Putamen (tissue), 1 donor: ENCODE measurements at regions not wholly inside any gene's neighbourhood (a gene's known extent, or its start where the extent isn't known, plus 50 kb on each side); places are given as distances from the start of the nearest gene placed in this dataset.

Experiments
- DNase-seq: peaks from one replicate; pipeline ENCODE4 v3.0.0-alpha.2; 2016; ENCODE audit warnings: low spot score

DNA sequence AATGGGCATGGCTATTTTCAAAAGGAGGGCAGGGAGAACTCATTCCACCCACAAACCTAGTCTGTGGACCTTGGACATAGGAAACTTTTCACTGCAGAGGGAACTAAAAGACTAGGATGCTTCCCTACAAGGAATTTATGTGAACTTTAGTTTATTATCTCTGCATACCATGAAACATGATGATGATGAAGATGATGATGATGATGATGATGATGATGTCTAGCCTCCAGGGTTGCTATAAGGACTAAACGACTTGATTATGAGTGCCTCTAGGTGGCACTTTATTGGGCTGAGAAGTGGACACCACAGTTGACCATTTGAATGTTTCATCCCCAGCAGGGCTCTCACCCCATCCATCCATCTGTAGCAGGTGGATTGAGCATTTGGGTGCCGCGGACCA lies 260.0 kb upstream of the TCF4 start:
- DNase-seq = no peak

DNA sequence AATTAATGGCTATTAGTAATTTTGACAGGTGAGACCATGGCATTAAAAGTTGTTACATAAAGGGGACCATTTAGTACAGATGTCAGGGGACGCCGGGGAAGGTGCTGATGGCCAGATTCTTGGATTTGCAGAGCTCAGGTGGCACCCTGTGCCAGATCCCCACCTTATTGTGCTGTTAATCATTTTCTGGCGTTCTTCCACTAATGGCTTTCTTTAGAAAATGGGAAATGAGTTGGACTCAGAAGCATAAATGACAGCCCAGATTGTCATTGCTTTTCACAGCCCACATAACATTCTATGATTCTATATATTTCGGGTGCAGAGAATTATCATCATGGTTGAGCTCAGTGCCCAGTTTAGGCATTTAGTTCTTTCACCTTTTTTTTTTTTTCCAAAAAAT lies 257.2 kb upstream of the TCF4 start:
- DNase-seq = no peak

- no peak for DNase-seq
These were observed 256.4 kb upstream of the TCF4 start for GRCh38 chr18:55844382-55844781.

GRCh38 chr18:55841314-55841713 lies 253.3 kb upstream of the TCF4 start:
- DNase-seq = no peak

DNA sequence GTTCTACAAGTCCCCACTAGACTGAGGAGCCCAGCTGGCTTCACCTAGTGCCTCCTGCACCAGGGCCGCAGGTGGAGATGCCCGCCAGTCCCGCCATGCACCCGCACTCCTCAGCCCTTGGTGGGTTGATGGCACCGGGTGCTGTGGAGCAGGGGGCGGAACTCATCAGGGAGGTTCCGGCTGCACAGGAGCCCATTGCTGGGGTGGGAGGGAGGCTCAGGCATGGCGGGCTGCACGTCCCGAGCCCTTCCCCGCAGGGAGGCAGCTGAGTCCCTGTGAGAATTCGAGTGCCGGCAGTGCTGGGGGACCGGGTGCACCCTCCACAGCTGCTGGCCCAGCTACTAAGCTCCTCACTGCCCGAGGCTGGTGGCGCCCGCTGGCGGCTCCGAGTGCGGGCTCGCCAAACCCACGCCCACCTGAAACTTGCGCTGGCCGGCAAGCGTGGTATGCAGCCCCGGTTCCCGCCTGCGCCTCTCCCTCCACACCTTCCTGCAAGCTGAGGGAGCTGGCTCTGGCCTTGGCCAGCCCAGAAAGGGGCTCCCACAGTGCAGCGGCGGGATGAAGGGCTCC lies 252.7 kb upstream of the TCF4 start:
- DNase-seq = no peak

GRCh38 chr18:55839343-55839742 lies 251.4 kb upstream of the TCF4 start:
- no peak for DNase-seq

GRCh38 chr18:55838841-55839240 lies 250.8 kb upstream of the TCF4 start:
- DNase-seq = no peak

DNA sequence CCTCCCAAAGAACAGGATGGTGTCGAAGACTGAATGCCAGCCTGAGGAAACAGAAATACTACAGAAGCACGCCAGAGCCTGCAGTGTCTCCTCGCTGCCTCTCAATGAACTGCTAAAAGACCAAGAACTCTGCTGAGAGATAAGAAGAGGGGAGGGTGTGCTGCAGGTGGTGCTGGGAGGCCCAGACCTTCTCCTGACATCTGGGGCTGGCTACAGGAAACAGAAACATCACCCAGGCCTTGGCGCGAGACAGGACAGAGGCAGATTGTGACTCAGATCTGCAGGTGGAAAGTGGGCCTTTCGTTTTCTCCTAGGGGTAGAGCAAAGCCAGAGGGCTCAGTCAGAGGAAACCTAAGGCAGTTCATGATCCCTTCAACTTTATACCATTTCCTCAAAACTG lies 250.3 kb upstream of the TCF4 start:
- DNase-seq = no peak

- DNase-seq = no peak
These were observed 245.6 kb upstream of the TCF4 start for GRCh38 chr18:55833543-55833942.

DNA sequence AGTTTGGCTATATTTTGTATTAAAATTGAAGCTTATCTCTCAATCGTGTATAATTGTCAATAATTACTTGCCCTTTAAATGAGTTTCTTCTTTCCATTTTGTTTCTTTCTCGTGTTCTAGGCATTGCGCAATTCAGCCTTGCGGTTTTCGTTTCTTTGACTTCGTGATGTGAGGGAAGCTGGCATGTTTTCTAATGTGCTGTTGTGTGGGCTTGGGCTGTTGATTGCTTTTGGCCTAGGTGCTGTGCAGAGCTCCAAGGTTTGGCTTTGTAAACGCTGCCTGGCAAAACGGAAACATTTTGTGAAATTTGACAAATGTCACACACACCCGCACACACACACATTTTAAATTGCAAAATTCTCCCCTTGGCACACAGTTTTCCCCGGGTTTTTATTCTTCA lies 242.6 kb upstream of the TCF4 start:
- no peak for DNase-seq

- no peak for DNase-seq
These were observed 233.2 kb upstream of the TCF4 start for GRCh38 chr18:55821219-55821618.

GRCh38 chr18:55819448-55819847 lies 231.5 kb upstream of the TCF4 start:
- no peak for DNase-seq

GRCh38 chr18:55818284-55818683 lies 230.3 kb upstream of the TCF4 start:
- DNase-seq = no peak

DNA sequence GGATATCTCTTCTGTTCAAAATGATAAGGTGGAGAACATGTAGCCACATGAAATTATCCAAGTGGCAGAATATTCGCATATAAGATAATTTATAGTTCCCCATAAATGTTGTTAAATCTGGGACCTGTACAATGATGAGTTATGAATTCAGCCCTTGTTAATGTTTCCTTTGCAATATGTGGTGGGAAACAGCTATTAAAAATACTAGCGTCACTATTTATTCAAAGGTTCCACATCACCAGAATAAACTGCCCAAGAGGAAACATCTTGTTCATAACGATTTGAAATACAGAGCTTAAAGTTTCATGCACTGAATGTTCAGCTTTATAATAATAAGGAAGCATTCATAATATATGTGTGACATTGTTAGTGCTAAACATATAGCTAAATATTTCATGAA lies 223.9 kb upstream of the TCF4 start:
- DNase-seq = no peak

DNA sequence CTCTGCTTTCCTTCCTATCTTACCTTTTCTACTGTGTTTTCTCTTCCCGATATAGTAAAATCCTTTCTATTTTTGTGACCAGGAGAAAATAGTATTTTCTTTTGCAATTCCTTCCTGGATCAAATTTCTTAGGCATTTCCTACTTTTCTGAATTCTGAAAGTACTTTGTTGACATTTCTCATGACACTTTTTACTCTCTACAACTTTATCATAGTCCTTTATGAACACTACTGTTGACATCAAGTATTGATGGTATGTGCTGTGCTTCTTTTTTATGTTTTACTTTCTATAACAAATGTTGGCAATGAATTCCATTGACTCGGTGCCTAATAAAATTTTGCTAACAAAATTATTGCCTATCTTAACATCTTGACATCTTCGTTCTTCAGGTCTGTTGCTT lies 217.7 kb upstream of the TCF4 start:
- no peak for DNase-seq

GRCh38 chr18:55795101-55795669 lies 207.2 kb upstream of the TCF4 start:
- DNase-seq = no peak

DNA sequence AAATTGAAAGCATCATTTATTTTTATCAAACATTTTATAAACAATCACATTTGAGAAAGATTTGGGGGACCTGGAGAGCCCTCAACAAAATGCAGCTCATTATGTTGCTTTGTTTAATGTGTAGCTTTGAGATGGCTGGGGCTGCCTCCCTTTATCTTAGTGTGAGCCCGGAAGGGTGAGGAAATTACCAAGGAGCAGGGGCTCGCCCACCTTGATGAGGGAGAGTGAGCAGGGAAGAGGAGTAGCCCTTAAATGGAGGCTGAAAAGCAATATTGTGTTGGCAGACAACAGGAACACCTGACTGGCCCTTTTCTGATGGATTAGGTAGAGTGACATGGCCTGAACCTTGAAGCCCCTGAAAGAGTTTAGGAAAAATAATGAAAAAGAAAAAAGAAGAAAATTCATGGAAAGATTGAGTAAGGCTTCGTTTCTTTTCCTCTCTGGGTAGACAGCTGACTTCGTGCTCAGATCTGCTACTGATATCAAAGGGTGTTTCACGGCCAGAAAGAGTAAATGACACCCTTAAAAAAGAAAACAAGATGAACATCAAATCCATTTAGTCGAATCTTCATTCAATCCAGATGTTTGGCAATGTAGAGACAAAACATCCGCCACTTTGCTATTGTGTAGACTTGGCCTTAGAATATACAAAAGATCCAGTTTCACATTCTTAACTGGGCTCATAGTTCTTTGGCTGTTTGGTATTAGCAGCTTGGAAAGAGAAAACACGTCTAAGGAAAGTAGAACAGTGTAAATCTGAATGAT lies 206.5 kb upstream of the TCF4 start:
- DNase-seq = no peak

DNA sequence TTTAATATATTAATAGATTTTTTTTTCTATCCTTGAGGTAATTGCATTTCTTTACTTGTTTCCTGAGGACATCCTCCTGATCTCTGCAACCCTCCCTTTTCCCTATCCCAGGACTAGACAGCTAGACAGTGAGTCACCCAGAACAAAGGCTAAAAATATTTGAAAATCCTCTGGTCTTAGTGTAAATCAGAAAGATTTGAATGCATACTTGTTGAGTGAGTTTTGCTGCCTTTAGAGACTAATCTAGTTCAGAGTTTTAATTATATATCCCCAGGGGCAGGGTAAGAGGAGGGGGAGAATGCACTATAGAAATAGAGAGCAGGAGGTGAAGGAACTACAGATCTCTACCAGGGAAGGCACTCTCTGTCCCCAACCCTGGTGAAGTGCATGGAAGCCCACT lies 202.3 kb upstream of the TCF4 start:
- no peak for DNase-seq

DNA sequence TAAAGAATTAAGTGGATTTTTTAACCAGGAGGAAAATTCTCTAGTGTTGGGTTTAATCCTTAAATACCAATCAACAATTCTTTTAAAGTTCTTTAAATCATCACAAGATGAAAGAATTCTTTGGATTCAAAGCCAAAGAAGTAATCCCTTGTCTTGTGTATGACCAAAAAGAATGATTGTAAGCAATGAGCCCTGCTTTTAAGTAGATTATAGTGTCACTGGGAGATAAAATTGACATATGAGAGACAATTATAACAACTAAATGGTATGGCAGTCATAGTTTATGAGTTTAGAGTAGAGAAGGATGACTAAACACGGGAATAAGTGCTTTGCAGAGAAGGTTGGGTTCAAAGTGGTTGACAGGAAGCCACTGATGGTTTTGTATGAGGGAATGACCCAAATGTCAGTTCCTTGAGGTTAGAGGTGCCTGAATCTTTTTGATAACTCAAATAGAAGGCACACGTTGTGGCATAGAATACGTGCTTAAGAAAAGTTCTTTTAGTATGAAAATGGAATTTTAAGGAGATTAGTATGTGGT lies 199.6 kb upstream of the TCF4 start:
- DNase-seq = no peak

DNA sequence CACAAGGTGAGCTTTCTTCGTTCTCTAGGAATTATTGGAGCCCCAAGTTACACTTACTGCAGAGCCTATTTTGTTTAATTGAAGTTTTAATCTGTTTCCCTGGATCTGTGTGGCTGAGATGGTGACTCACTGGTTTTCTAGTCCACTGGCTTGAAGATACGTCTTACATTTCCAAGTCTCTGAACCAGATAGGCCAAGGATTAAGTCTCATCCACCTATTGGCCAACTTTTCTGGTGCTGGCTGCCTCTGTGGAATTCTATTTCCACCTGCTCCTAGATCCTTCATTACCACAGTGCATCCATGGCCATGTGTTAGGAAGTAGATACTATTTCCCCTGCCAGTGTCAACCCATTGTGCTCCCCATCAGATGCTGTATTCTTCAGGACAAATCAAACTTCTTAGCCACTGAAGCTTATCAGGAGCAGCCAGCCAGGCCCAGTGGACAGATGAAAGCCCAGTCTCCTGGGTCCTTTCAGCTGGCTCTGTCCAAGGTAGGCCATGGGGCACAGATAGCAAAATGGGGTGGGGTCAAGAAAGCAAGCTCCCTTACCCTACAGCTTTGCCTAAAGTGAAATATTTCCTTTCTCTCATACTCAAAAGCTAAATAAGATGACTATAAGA lies 198.8 kb upstream of the TCF4 start:
- no peak for DNase-seq

- no peak for DNase-seq
These were observed 195.9 kb upstream of the TCF4 start for GRCh38 chr18:55783921-55784320.

DNA sequence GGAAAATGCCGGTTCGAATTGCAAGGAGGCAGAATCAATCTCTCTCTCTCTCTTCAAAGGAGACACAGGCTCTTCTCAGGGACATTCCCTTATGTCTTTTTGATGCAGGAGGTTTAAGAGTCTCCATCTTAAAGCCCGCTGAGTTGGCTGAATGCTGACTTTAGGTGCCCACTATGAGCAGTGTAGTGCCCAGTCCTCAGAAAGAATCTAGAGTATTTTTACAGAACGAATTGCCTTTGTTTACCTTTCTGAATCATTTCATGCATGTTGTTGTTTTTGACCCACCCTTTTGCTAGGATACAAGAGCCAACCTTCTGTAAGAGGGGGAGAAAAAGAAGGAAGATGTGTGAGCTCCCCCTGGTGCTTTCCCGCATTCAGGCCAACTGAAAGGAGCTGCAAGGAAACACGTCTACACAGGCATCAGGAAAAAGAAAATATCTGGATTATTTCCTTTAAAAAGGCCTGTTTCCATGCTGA lies 193.5 kb upstream of the TCF4 start:
- peak; percentile 78 for DNase-seq

DNA sequence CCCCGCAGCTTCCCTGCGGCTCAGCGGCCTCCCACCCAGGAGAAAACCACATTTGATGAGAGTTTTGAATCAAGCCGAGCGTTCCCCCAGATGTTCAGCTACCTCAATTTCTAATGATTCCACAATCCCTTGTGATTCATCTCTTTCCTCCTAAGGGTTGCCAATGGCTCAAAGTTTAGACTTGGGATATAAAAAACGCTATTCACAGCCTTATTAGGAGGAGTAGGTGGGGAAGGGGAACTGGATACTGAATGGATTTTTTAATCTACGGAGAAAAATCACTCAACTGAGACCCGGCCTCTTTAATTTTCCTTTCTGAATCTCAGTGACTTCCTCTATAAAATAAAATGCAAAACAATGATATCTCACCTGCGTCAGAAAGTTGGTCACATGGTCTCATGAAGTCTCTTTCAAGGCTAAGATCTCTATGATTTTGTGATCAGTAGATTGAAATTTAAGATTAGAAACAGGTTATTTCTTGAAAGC lies 192.6 kb upstream of the TCF4 start:
- DNase-seq = peak; percentile 20
